ENCODE measurements at regions not wholly inside any gene's neighbourhood (a gene's known extent, or its start where the extent isn't known, plus 50 kb on each side); places are given as distances from the start of the nearest gene placed in this dataset.
"Not testable (repeated sequence)": the region's sequence is repeated elsewhere in the genome, so short reads cannot be mapped to it uniquely, and the experiment has no call there.

GRCh38 chr7:101744588-101744987, 72.8 kb upstream of the CUX1 start:
- Mint-ChIP-seq H3K27me3 (peaks cover 7% of the 10 kb centered on the region), H3K4me3 (no peak overlapping the region), H3K36me3 (ENCODE audit: low read depth) (no peaks in the 10 kb centered on the region), H3K9me3 (no peaks in the 10 kb centered on the region), H3K4me1 (no peaks in the 10 kb centered on the region), H3K27ac (no peak overlapping the region)
- no peak for ATAC-seq (replicated peaks)

GRCh38 chr7:101746314-101746713, 71.1 kb upstream of the CUX1 start:
- no peaks in the 10 kb centered on the region for H3K4me1 Mint-ChIP-seq
- ATAC-seq (replicated peaks), result no peak
- H3K27me3 Mint-ChIP-seq, result peaks cover 11% of the 10 kb centered on the region
- no peak overlapping the region for H3K27ac Mint-ChIP-seq
- H3K4me3 Mint-ChIP-seq, result no peak overlapping the region
- H3K9me3 Mint-ChIP-seq, result no peaks in the 10 kb centered on the region
- no peaks in the 10 kb centered on the region for H3K36me3 Mint-ChIP-seq (ENCODE audit: low read depth)

GRCh38 chr7:101747053-101747878, 70.2 kb upstream of the CUX1 start:
- Mint-ChIP-seq H3K27me3 (peaks cover 11% of the 10 kb centered on the region), H3K4me1 (no peaks in the 10 kb centered on the region), H3K27ac (no peak overlapping the region), H3K4me3 (no peak overlapping the region), H3K9me3 (no peaks in the 10 kb centered on the region), H3K36me3 (ENCODE audit: low read depth) (no peaks in the 10 kb centered on the region)
- peak; percentile 53 for ATAC-seq (replicated peaks)

GRCh38 chr7:101747879-101748345, 69.5 kb upstream of the CUX1 start:
- H3K27me3 Mint-ChIP-seq, result peaks cover 11% of the 10 kb centered on the region
- H3K36me3 Mint-ChIP-seq (ENCODE audit: low read depth), result no peaks in the 10 kb centered on the region
- no peaks in the 10 kb centered on the region for H3K9me3 Mint-ChIP-seq
- ATAC-seq (replicated peaks), result no peak
- no peak overlapping the region for H3K27ac Mint-ChIP-seq
- no peak overlapping the region for H3K4me3 Mint-ChIP-seq
- no peaks in the 10 kb centered on the region for H3K4me1 Mint-ChIP-seq

GRCh38 chr7:101749891-101750290, 67.5 kb upstream of the CUX1 start:
- H3K27me3 Mint-ChIP-seq, result peaks cover 11% of the 10 kb centered on the region
- H3K4me1 Mint-ChIP-seq, result peaks cover 10% of the 10 kb centered on the region
- no peak overlapping the region for H3K4me3 Mint-ChIP-seq
- no peaks in the 10 kb centered on the region for H3K36me3 Mint-ChIP-seq (ENCODE audit: low read depth)
- ATAC-seq (replicated peaks), result no peak
- H3K27ac Mint-ChIP-seq, result no peak overlapping the region
- no peaks in the 10 kb centered on the region for H3K9me3 Mint-ChIP-seq

GRCh38 chr7:101753316-101753715, 64.1 kb upstream of the CUX1 start:
- Mint-ChIP-seq H3K27ac (no peak overlapping the region), H3K4me1 (peaks cover 10% of the 10 kb centered on the region), H3K4me3 (no peak overlapping the region), H3K36me3 (ENCODE audit: low read depth) (no peaks in the 10 kb centered on the region), H3K27me3 (peaks cover 7% of the 10 kb centered on the region), H3K9me3 (no peaks in the 10 kb centered on the region)
- no peak for ATAC-seq (replicated peaks)

GRCh38 chr7:101754424-101755159, 62.8 kb upstream of the CUX1 start:
- Mint-ChIP-seq H3K27me3 (peaks cover 3% of the 10 kb centered on the region), H3K4me1 (peaks cover 10% of the 10 kb centered on the region), H3K4me3 (peak overlapping the region; percentile 69), H3K9me3 (no peaks in the 10 kb centered on the region), H3K36me3 (ENCODE audit: low read depth) (no peaks in the 10 kb centered on the region), H3K27ac (peak overlapping the region; percentile 69)
- peak; percentile 88 for ATAC-seq (replicated peaks)

GRCh38 chr7:101757879-101758278, 59.5 kb upstream of the CUX1 start:
- no peak for ATAC-seq (replicated peaks)
- H3K4me3 Mint-ChIP-seq, result no peak overlapping the region
- H3K27me3 Mint-ChIP-seq, result no peaks in the 10 kb centered on the region
- no peak overlapping the region for H3K27ac Mint-ChIP-seq
- no peaks in the 10 kb centered on the region for H3K9me3 Mint-ChIP-seq
- H3K4me1 Mint-ChIP-seq, result peaks cover 10% of the 10 kb centered on the region
- H3K36me3 Mint-ChIP-seq (ENCODE audit: low read depth), result no peaks in the 10 kb centered on the region

- H3K27me3 Mint-ChIP-seq; H3K27ac Mint-ChIP-seq; H3K4me3 Mint-ChIP-seq; H3K9me3 Mint-ChIP-seq; H3K36me3 Mint-ChIP-seq (ENCODE audit: low read depth); H3K4me1 Mint-ChIP-seq; ATAC-seq (replicated peaks): not testable (repeated sequence)
These were observed 58.9 kb upstream of the CUX1 start for GRCh38 chr7:101758519-101758918.

GRCh38 chr7:101764221-101764620, 53.2 kb upstream of the CUX1 start:
- no peaks in the 10 kb centered on the region for H3K36me3 Mint-ChIP-seq (ENCODE audit: low read depth)
- H3K9me3 Mint-ChIP-seq, result no peaks in the 10 kb centered on the region
- ATAC-seq (replicated peaks), result no peak
- no peak overlapping the region for H3K4me3 Mint-ChIP-seq
- no peaks in the 10 kb centered on the region for H3K27me3 Mint-ChIP-seq
- H3K4me1 Mint-ChIP-seq, result no peaks in the 10 kb centered on the region
- no peak overlapping the region for H3K27ac Mint-ChIP-seq

GRCh38 chr7:101767544-101767943, 49.9 kb upstream of the CUX1 start:
- H3K4me1 Mint-ChIP-seq, result no peaks in the 10 kb centered on the region
- peaks cover 9% of the 10 kb centered on the region for H3K27me3 Mint-ChIP-seq
- ATAC-seq (replicated peaks), result no peak
- no peak overlapping the region for H3K4me3 Mint-ChIP-seq
- no peaks in the 10 kb centered on the region for H3K9me3 Mint-ChIP-seq
- no peak overlapping the region for H3K27ac Mint-ChIP-seq
- no peaks in the 10 kb centered on the region for H3K36me3 Mint-ChIP-seq (ENCODE audit: low read depth)
